HUES64 (cell line): ENCODE measurements at regions not wholly inside any gene's neighbourhood (a gene's known extent, or its start where the extent isn't known, plus 50 kb on each side); places are given as distances from the start of the nearest gene placed in this dataset.
"Not testable (repeated sequence)": the region's sequence is repeated elsewhere in the genome, so short reads cannot be mapped to it uniquely, and the experiment has no call there.

Experiments used
- H3K27ac ChIP-seq: 2 replicates; pipeline ENCODE4 v1.7.0; 2013; ENCODE audit warnings: low read depth, low read length, inconsistent platforms
- H3K27me3 ChIP-seq: 2 replicates; pipeline ENCODE4 v1.6.1; 2013; ENCODE audit warnings: mild to moderate bottlenecking, low read length; ENCODE audit not compliant: insufficient read depth
- H3K36me3 ChIP-seq: 2 replicates; pipeline ENCODE4 v1.6.1; 2013; ENCODE audit warnings: mild to moderate bottlenecking, low read length; ENCODE audit not compliant: insufficient read depth
- H3K4me1 ChIP-seq: 2 replicates; pipeline ENCODE4 v1.6.1; 2013; ENCODE audit warnings: mild to moderate bottlenecking, low read length, moderate library complexity; ENCODE audit not compliant: insufficient read depth
- H3K4me3 ChIP-seq: 2 replicates; pipeline ENCODE4 v1.5.1; 2013; ENCODE audit warnings: mild to moderate bottlenecking, low read length, moderate library complexity
- H3K9ac ChIP-seq: 2 replicates; pipeline ENCODE4 v1.6.1; 2013; ENCODE audit warnings: mild to moderate bottlenecking, low read depth, low read length
- H3K9me3 ChIP-seq: 2 replicates; pipeline ENCODE4 v1.6.1; 2013; ENCODE audit warnings: low read depth, low read length; ENCODE audit not compliant: insufficient read depth
- WGBS: fragments of 150-250, 120-280 bp; methylation state at CpG from one replicate; pipeline ENCODE4 v1.1.7; 2013; ENCODE audit warnings: missing lambda C conversion rate; 5-methylcytosine and 5-hydroxymethylcytosine counted together

GRCh38 chr9:108045851-108046250 is 556.3 kb upstream of the KLF4 start:
- Histone ChIP-seq H3K27ac (no peak overlapping the region), H3K36me3 (no peaks in the 10 kb centered on the region), H3K27me3 (no peaks in the 10 kb centered on the region), H3K9ac (no peak overlapping the region), H3K9me3 (peaks cover 9% of the 10 kb centered on the region), H3K4me3 (no peak overlapping the region), H3K4me1 (peaks cover 5% of the 10 kb centered on the region; the same call in 1 of the 2 replicates)
- WGBS = 97% methylated on average over 1 of the region's 1 CpG

GRCh38 chr9:108043585-108043984 is 554.0 kb upstream of the KLF4 start:
- H3K36me3 ChIP-seq = no peaks in the 10 kb centered on the region
- H3K4me1 ChIP-seq = no peaks in the 10 kb centered on the region; the same call in 1 of the 2 replicates
- H3K9me3 ChIP-seq = peaks cover 9% of the 10 kb centered on the region
- no peaks in the 10 kb centered on the region for H3K27me3 ChIP-seq
- H3K4me3 ChIP-seq = no peak overlapping the region
- H3K27ac ChIP-seq = no peak overlapping the region
- WGBS = no CpG with 5 or more reads among the region's 1 CpG
- H3K9ac ChIP-seq = no peak overlapping the region

- 93% methylated on average over 1 of the region's 1 CpG for WGBS
These were observed 552.0 kb upstream of the KLF4 start for GRCh38 chr9:108041551-108041950.

GRCh38 chr9:108040783-108041182 is 551.2 kb upstream of the KLF4 start:
- Histone ChIP-seq H3K9ac (no peak overlapping the region), H3K27me3 (no peaks in the 10 kb centered on the region), H3K27ac (no peak overlapping the region), H3K9me3 (peaks cover 9% of the 10 kb centered on the region), H3K4me3 (no peak overlapping the region), H3K36me3 (no peaks in the 10 kb centered on the region), H3K4me1 (no peaks in the 10 kb centered on the region)
- WGBS = 80% methylated on average over 1 of the region's 1 CpG

More at GRCh38 chr9:108041551-108041950, 552.0 kb upstream of the KLF4 start:
- H3K4me3 ChIP-seq = no peak overlapping the region
- H3K27me3 ChIP-seq = no peaks in the 10 kb centered on the region
- H3K9me3 ChIP-seq = peaks cover 9% of the 10 kb centered on the region
- no peaks in the 10 kb centered on the region for H3K36me3 ChIP-seq
- H3K27ac ChIP-seq = no peak overlapping the region
- no peaks in the 10 kb centered on the region for H3K4me1 ChIP-seq
- H3K9ac ChIP-seq = no peak overlapping the region

GRCh38 chr9:108039493-108039892 is 549.9 kb upstream of the KLF4 start:
- Histone ChIP-seq H3K9ac (no peak overlapping the region), H3K4me3 (no peak overlapping the region), H3K9me3 (peaks cover 9% of the 10 kb centered on the region), H3K36me3 (no peaks in the 10 kb centered on the region), H3K4me1 (no peaks in the 10 kb centered on the region), H3K27me3 (no peaks in the 10 kb centered on the region), H3K27ac (no peak overlapping the region)
- 100% methylated on average over 1 of the region's 1 CpG for WGBS

GRCh38 chr9:108039012-108039411 is 549.4 kb upstream of the KLF4 start:
- no peak overlapping the region for H3K9ac ChIP-seq
- H3K9me3 ChIP-seq = peaks cover 9% of the 10 kb centered on the region
- H3K27me3 ChIP-seq = no peaks in the 10 kb centered on the region
- 100% methylated on average over 1 of the region's 1 CpG for WGBS
- H3K4me3 ChIP-seq = no peak overlapping the region
- no peaks in the 10 kb centered on the region for H3K4me1 ChIP-seq
- no peak overlapping the region for H3K27ac ChIP-seq
- H3K36me3 ChIP-seq = no peaks in the 10 kb centered on the region

GRCh38 chr9:108035487-108035886 is 545.9 kb upstream of the KLF4 start:
- no peak overlapping the region for H3K9ac ChIP-seq
- H3K4me3 ChIP-seq = no peak overlapping the region
- H3K27ac ChIP-seq = no peak overlapping the region
- no peaks in the 10 kb centered on the region for H3K4me1 ChIP-seq
- no peaks in the 10 kb centered on the region for H3K36me3 ChIP-seq
- 90% methylated on average over 1 of the region's 1 CpG for WGBS
- H3K9me3 ChIP-seq = peaks cover 7% of the 10 kb centered on the region
- no peaks in the 10 kb centered on the region for H3K27me3 ChIP-seq

- H3K9me3 ChIP-seq = peaks cover 7% of the 10 kb centered on the region
- 94% methylated on average over 5 of the region's 5 CpGs for WGBS
- no peak overlapping the region for H3K27ac ChIP-seq
These were observed 544.7 kb upstream of the KLF4 start for GRCh38 chr9:108033976-108034964.

GRCh38 chr9:108032079-108032478 is 542.5 kb upstream of the KLF4 start:
- H3K27ac ChIP-seq, H3K36me3 ChIP-seq, H3K27me3 ChIP-seq, H3K4me1 ChIP-seq, H3K9ac ChIP-seq, H3K9me3 ChIP-seq, H3K4me3 ChIP-seq: not testable (repeated sequence)
- 86% methylated on average over 9 of the region's 9 CpGs for WGBS

More at GRCh38 chr9:108033976-108034964, 544.7 kb upstream of the KLF4 start:
- no peaks in the 10 kb centered on the region for H3K36me3 ChIP-seq
- H3K4me1 ChIP-seq = no peaks in the 10 kb centered on the region
- H3K4me3 ChIP-seq = no peak overlapping the region
- no peaks in the 10 kb centered on the region for H3K27me3 ChIP-seq
- no peak overlapping the region for H3K9ac ChIP-seq

- H3K4me1 ChIP-seq = not testable (repeated sequence)
These were observed 541.7 kb upstream of the KLF4 start for GRCh38 chr9:108031221-108031620.

GRCh38 chr9:108026718-108027117 is 537.1 kb upstream of the KLF4 start:
- H3K36me3 ChIP-seq, H3K9me3 ChIP-seq, H3K4me3 ChIP-seq, H3K27ac ChIP-seq, H3K9ac ChIP-seq, H3K4me1 ChIP-seq, H3K27me3 ChIP-seq: not testable (repeated sequence)
- 67% methylated on average over 1 of the region's 4 CpGs for WGBS

More at GRCh38 chr9:108031221-108031620, 541.7 kb upstream of the KLF4 start:
- H3K36me3 ChIP-seq, H3K27me3 ChIP-seq, H3K27ac ChIP-seq, H3K9me3 ChIP-seq, H3K4me3 ChIP-seq, H3K9ac ChIP-seq: not testable (repeated sequence)
- 90% methylated on average over 10 of the region's 11 CpGs for WGBS
